ENCODE measurements at regions not wholly inside any gene's neighbourhood (a gene's known extent, or its start where the extent isn't known, plus 50 kb on each side); places are given as distances from the start of the nearest gene placed in this dataset.

DNA sequence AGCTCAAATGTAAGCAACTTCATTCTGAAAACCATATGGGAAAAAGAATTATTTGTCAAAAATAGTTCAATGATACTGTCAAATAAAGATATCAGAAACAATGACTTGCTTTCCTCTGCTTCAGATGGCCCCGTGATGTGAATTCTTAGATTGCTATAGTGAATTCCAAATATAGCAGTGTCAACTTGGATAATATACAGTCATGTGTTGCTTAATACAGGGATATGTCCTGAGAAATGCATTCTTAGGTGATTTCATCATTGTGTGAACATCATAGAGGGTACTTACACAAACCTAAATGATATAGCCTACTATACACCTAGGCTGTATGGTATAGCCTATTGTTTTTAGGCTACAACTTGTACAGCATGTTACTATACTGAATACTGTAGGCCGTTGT lies 108.7 kb upstream of the MIS18BP1 start:
- TF ChIP-seq, protein P1, sequence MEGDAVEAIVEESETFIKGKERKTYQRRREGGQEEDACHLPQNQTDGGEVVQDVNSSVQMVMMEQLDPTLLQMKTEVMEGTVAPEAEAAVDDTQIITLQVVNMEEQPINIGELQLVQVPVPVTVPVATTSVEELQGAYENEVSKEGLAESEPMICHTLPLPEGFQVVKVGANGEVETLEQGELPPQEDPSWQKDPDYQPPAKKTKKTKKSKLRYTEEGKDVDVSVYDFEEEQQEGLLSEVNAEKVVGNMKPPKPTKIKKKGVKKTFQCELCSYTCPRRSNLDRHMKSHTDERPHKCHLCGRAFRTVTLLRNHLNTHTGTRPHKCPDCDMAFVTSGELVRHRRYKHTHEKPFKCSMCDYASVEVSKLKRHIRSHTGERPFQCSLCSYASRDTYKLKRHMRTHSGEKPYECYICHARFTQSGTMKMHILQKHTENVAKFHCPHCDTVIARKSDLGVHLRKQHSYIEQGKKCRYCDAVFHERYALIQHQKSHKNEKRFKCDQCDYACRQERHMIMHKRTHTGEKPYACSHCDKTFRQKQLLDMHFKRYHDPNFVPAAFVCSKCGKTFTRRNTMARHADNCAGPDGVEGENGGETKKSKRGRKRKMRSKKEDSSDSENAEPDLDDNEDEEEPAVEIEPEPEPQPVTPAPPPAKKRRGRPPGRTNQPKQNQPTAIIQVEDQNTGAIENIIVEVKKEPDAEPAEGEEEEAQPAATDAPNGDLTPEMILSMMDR (conservative IDR thresholded peaks at IDR 0.05; ENCODE audit: low read depth, low read length) = no peak
- no peak for TF ChIP-seq EZH2phosphoT487 (IDR thresholded peaks at IDR 0.05; ENCODE audit: borderline replicate concordance, low read length)
